ENCODE measurements at regions not wholly inside any gene's neighbourhood (a gene's known extent, or its start where the extent isn't known, plus 50 kb on each side); places are given as distances from the start of the nearest gene placed in this dataset.

GRCh38 chr5:162240734-162241133 lies 173.2 kb downstream of the GABRG2 start:
- no peak for FAIRE-seq
- no peak for TF ChIP-seq CTCF (IDR thresholded peaks at IDR 0.05; ENCODE audit: insufficient read depth, missing control alignments)

GRCh38 chr5:162242416-162242815 lies 174.8 kb downstream of the GABRG2 start:
- DNase-seq (ENCODE audit: insufficient read length, low spot score) = no peak
- TF ChIP-seq CTCF (IDR thresholded peaks at IDR 0.05; ENCODE audit: insufficient read depth, missing control alignments) = no peak
- no peak for FAIRE-seq

More at GRCh38 chr5:162240734-162241133, 173.2 kb downstream of the GABRG2 start:
- DNase-seq (ENCODE audit: insufficient read length, low spot score) = no peak

- FAIRE-seq (no peak), DNase-seq (ENCODE audit: insufficient read length, low spot score) (no peak)
- no peak for TF ChIP-seq CTCF (IDR thresholded peaks at IDR 0.05; ENCODE audit: insufficient read depth, missing control alignments)
These were observed 176.1 kb downstream of the GABRG2 start for GRCh38 chr5:162243651-162244050.

GRCh38 chr5:162248107-162248713 lies 180.6 kb downstream of the GABRG2 start:
- TF ChIP-seq CTCF (IDR thresholded peaks at IDR 0.05; ENCODE audit: insufficient read depth, missing control alignments) = peak; percentile 12
- no peak for DNase-seq (ENCODE audit: insufficient read length, low spot score)
- FAIRE-seq = no peak

GRCh38 chr5:162256711-162257110 lies 189.1 kb downstream of the GABRG2 start:
- FAIRE-seq (no peak), DNase-seq (ENCODE audit: insufficient read length, low spot score) (no peak)
- no peak for TF ChIP-seq CTCF (IDR thresholded peaks at IDR 0.05; ENCODE audit: insufficient read depth, missing control alignments)

- TF ChIP-seq CTCF (IDR thresholded peaks at IDR 0.05; ENCODE audit: insufficient read depth, missing control alignments) = no peak
- no peak for DNase-seq (ENCODE audit: insufficient read length, low spot score)
- FAIRE-seq = no peak
These were observed 201.3 kb downstream of the GABRG2 start for GRCh38 chr5:162268694-162269481.

- no peak for TF ChIP-seq CTCF (IDR thresholded peaks at IDR 0.05; ENCODE audit: insufficient read depth, missing control alignments)
- DNase-seq (ENCODE audit: insufficient read length, low spot score) = no peak
- no peak for FAIRE-seq
These were observed 204.8 kb downstream of the GABRG2 start for GRCh38 chr5:162272417-162272816.
